Endothelial cell of umbilical vein (primary cell): ENCODE measurements at regions not wholly inside any gene's neighbourhood (a gene's known extent, or its start where the extent isn't known, plus 50 kb on each side); places are given as distances from the start of the nearest gene placed in this dataset.

Source experiments
- BruUV-seq: library from RNA; stranded (reverse); fragments of 400-500 nt; replicated peaks from 2 replicates; lab custom pipeline; 2021; lab: Mats Ljungman, UMichigan
- CTCF ChIA-PET: fragments of 300-600, 350-600 bp; sonication (Branson Sonifier 250); formaldehyde crosslinking; loops from one replicate; lab custom pipeline; 2021; ENCODE audit warnings: antibody characterized with exemption, inconsistent platforms; lab: Charles Lee
- POLR2A ChIA-PET: fragments of 300-600, 350-600 bp; sonication (Branson Sonifier 250); formaldehyde crosslinking; loops from one replicate; lab custom pipeline; 2021; ENCODE audit warnings: antibody characterized with exemption, inconsistent platforms; lab: Charles Lee
- DNase-seq: peaks from one replicate; pipeline ENCODE4 v3.0.0-alpha.2; 2011; ENCODE audit warnings: low read depth, low spot score
- FAIRE-seq: peaks from 2 replicates; lab custom pipeline; 2011; peaks lifted over from hg19 to GRCh38; lab: Jason Lieb, UNC
- H2AFZ ChIP-seq: 2 replicates; pipeline ENCODE4 v1.6.0; 2012; ENCODE audit warnings: low read depth, low read length, control low read depth, inconsistent platforms
- H3K27ac ChIP-seq: 2 replicates; pipeline ENCODE4 v1.5.1; 2011; ENCODE audit warnings: low read depth, mild to moderate bottlenecking, control low read depth, low read length, moderate library complexity; ENCODE audit not compliant: insufficient read depth
- H3K27me3 ChIP-seq, 2 experiments: 2 replicates each; pipeline versions ENCODE4 v1.6.0 to v1.6.1; 2011; ENCODE audit warnings: low read length in 2 of 2, mixed read lengths in 1 of 2; ENCODE audit not compliant: control insufficient read depth in 2 of 2, insufficient read depth in 2 of 2
- H3K36me3 ChIP-seq, 2 experiments: 2 replicates in 1 of 2; 3 replicates in 1 of 2; pipeline ENCODE4 v1.5.1; 2011; ENCODE audit warnings: low read length in 2 of 2, mild to moderate bottlenecking in 1 of 2, moderate library complexity in 1 of 2; ENCODE audit not compliant: control insufficient read depth in 2 of 2, insufficient read depth in 2 of 2; ENCODE audit errors: extremely low read depth in 1 of 2
- H3K4me1 ChIP-seq: 3 replicates; pipeline ENCODE4 v1.5.1; 2011; ENCODE audit warnings: mild to moderate bottlenecking, low read length; ENCODE audit not compliant: control insufficient read depth, insufficient read depth; ENCODE audit errors: extremely low read depth
- H3K4me2 ChIP-seq: 2 replicates; pipeline ENCODE4 v1.6.1; 2011; ENCODE audit warnings: low read length, control low read depth, mixed read lengths; ENCODE audit not compliant: insufficient read depth
- H3K4me3 ChIP-seq, 3 experiments: fragments of 200-600 bp in 1 of 3; sonication (generic), shearing (Covaris generic) in 1 of 3; replicated peaks in 1 of 3; 2 replicates each; pipeline ENCODE4 v1.5.1; 2011 to 2016; ENCODE audit warnings: control low read depth in 3 of 3, low read length in 3 of 3, mild to moderate bottlenecking in 2 of 3, inconsistent platforms in 1 of 3, low read depth in 1 of 3, moderate library complexity in 1 of 3; ENCODE audit not compliant: insufficient read depth in 1 of 3
- H3K79me2 ChIP-seq: 2 replicates; pipeline ENCODE4 v1.6.0; 2012; ENCODE audit warnings: low read length, inconsistent platforms; ENCODE audit not compliant: control insufficient read depth, insufficient read depth
- H3K9ac ChIP-seq: replicated peaks from 2 replicates; pipeline ENCODE3; 2011; ENCODE audit warnings: low read length, control low read depth; ENCODE audit not compliant: insufficient read depth; ENCODE audit errors: extremely low read depth
- H3K9me1 ChIP-seq: replicated peaks from 3 replicates; pipeline ENCODE4 v1.6.0; 2011; ENCODE audit warnings: mild to moderate bottlenecking, low read length; ENCODE audit not compliant: control insufficient read depth, insufficient read depth; ENCODE audit errors: extremely low read depth
- H3K9me3 ChIP-seq: replicated peaks from 2 replicates; pipeline ENCODE4 v1.5.1; 2012; ENCODE audit warnings: low read length, inconsistent platforms; ENCODE audit not compliant: control insufficient read depth, insufficient read depth
- H4K20me1 ChIP-seq: replicated peaks from 2 replicates; pipeline ENCODE3; 2011; ENCODE audit warnings: mild to moderate bottlenecking, low read length; ENCODE audit not compliant: control insufficient read depth, insufficient read depth; ENCODE audit errors: extremely low read depth
- EZH2 ChIP-seq: IDR thresholded peaks from 2 replicates; pipeline ENCODE4 v1.6.1; 2012; ENCODE audit warnings: borderline replicate concordance, low read depth, mild to moderate bottlenecking, moderate library complexity, low read length, inconsistent platforms; ENCODE audit not compliant: severe bottlenecking
- FOS ChIP-seq: IDR thresholded peaks from 2 replicates; pipeline ENCODE4 v1.6.1; 2011; ENCODE audit warnings: mild to moderate bottlenecking, low read length, moderate library complexity, borderline replicate concordance; ENCODE audit not compliant: insufficient read depth
- GATA2 ChIP-seq: IDR thresholded peaks from 2 replicates; pipeline ENCODE4 v1.7.0; 2011; ENCODE audit warnings: low read depth, mild to moderate bottlenecking, moderate library complexity, mixed read lengths, low read length; ENCODE audit not compliant: insufficient read length, insufficient read depth
- JUN ChIP-seq: IDR thresholded peaks from 2 replicates; pipeline ENCODE4 v1.6.1; 2011; ENCODE audit warnings: borderline replicate concordance, low read depth; ENCODE audit not compliant: insufficient read length, insufficient read depth
- MYC ChIP-seq: IDR thresholded peaks from one replicate; pipeline ENCODE4 v1.6.1; 2011; ENCODE audit warnings: mild to moderate bottlenecking, low read depth, low read length
- POLR2A ChIP-seq: IDR thresholded peaks from 2 replicates; pipeline ENCODE4 v1.6.1; 2012; ENCODE audit warnings: low read depth, mild to moderate bottlenecking, control low read depth, low read length
- POLR2AphosphoS5 ChIP-seq: IDR thresholded peaks from 2 replicates; pipeline ENCODE4 v1.6.1; 2012; ENCODE audit warnings: low read depth, mild to moderate bottlenecking, control low read depth, low read length, moderate library complexity; ENCODE audit not compliant: insufficient read depth
- dilution Hi-C: fragments of 300-500 bp; cut with MboI; formaldehyde crosslinking; loops from one replicate; pipeline ENCODE4 v1.15.0; 2019; ENCODE audit warnings: low sequenced_read_pairs; ENCODE audit not compliant: extremely low pct_ligation_motif_present
- intact Hi-C: fragments of 100-400 bp; cut with micrococcal nuclease; formaldehyde crosslinking; loops from one replicate; pipeline ENCODE4 v1.10.0; 2022
- TF ChIP-seq, protein P1 (sequence below), 2 donors: IDR thresholded peaks; 1 replicate in 1 of 2; 2 replicates in 1 of 2; pipeline ENCODE4 v1.5.1; 2011; ENCODE audit warnings: low read length in 2 of 2, mild to moderate bottlenecking in 2 of 2, moderate library complexity in 2 of 2, control low read depth in 1 of 2, inconsistent platforms in 1 of 2, low read depth in 1 of 2; ENCODE audit not compliant: insufficient read depth in 1 of 2; ENCODE audit errors: extremely low read depth in 1 of 2
- TF ChIP-seq, protein P2 (sequence below): IDR thresholded peaks from 2 replicates; pipeline ENCODE4 v1.6.1; 2011; ENCODE audit not compliant: insufficient read depth, insufficient read length

DNA sequence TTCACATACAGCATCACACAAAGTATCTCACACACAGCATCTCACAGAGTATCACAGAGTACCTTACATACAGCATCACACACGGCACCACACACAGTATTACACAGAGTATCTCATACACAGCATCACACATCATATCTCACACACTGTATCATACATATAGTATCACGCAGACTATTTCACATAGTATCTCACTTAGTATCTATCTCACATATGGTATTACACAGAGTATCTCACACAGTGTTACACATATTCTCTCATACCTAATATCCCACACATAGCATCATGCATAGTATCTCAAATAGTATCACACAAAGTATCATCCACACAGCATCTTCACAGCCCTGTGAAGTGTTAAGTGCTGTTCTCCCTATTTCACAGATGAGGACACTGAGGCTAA lies 121.5 kb upstream of the RAB4A start:
- TF ChIP-seq, protein P1, sequence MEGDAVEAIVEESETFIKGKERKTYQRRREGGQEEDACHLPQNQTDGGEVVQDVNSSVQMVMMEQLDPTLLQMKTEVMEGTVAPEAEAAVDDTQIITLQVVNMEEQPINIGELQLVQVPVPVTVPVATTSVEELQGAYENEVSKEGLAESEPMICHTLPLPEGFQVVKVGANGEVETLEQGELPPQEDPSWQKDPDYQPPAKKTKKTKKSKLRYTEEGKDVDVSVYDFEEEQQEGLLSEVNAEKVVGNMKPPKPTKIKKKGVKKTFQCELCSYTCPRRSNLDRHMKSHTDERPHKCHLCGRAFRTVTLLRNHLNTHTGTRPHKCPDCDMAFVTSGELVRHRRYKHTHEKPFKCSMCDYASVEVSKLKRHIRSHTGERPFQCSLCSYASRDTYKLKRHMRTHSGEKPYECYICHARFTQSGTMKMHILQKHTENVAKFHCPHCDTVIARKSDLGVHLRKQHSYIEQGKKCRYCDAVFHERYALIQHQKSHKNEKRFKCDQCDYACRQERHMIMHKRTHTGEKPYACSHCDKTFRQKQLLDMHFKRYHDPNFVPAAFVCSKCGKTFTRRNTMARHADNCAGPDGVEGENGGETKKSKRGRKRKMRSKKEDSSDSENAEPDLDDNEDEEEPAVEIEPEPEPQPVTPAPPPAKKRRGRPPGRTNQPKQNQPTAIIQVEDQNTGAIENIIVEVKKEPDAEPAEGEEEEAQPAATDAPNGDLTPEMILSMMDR (IDR thresholded peaks at IDR 0.05; ENCODE audit: extremely low read depth in 1 of 2, insufficient read depth in 1 of 2, low read depth in 1 of 2, low read length in 2 of 2): no peak
- no peak for TF ChIP-seq FOS
- TF ChIP-seq MYC: no peak
- TF ChIP-seq JUN: no peak
- TF ChIP-seq EZH2: no peak
- TF ChIP-seq, protein P2, sequence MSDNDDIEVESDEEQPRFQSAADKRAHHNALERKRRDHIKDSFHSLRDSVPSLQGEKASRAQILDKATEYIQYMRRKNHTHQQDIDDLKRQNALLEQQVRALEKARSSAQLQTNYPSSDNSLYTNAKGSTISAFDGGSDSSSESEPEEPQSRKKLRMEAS: no peak
- no peak for TF ChIP-seq POLR2A
- TF ChIP-seq GATA2: no peak
- TF ChIP-seq POLR2AphosphoS5: no peak
- no peak overlapping the region for H3K4me3 ChIP-seq
- dilution Hi-C loops (no loop called here), intact Hi-C loops (no loop called here)
- ChIA-PET CTCF (no interaction called here), POLR2A (no interaction called here)
- no peaks in the 10 kb centered on the region for H3K36me3 ChIP-seq
- H3K9me3 ChIP-seq: no peaks in the 10 kb centered on the region
- no peak overlapping the region for H3K4me2 ChIP-seq
- no peaks in the 10 kb centered on the region for H3K79me2 ChIP-seq
- no peaks in the 10 kb centered on the region for H4K20me1 ChIP-seq
- no peak for FAIRE-seq
- H3K27me3 ChIP-seq: no peaks in the 10 kb centered on the region
- H3K9ac ChIP-seq: no peak overlapping the region
- no peaks in the 10 kb centered on the region for H3K4me1 ChIP-seq
- no TSS peak for BruUV-seq
- H3K27ac ChIP-seq: no peak overlapping the region
- no peak overlapping the region for H2AFZ ChIP-seq
- no peak for DNase-seq
- H3K9me1 ChIP-seq: no peaks in the 10 kb centered on the region
